Daoy (cell line): ENCODE measurements at regions not wholly inside any gene's neighbourhood (a gene's known extent, or its start where the extent isn't known, plus 50 kb on each side); places are given as distances from the start of the nearest gene placed in this dataset.

Experiments
- DNase-seq: peaks from one replicate; pipeline ENCODE4 v3.0.0-alpha.2; 2015; ENCODE audit warnings: low read depth

GRCh38 chr7:113825832-113826231, 93.0 kb downstream of the PPP1R3A start:
- DNase-seq: no peak

- no peak for DNase-seq
These were observed 94.5 kb downstream of the PPP1R3A start for GRCh38 chr7:113824117-113824823.

DNA sequence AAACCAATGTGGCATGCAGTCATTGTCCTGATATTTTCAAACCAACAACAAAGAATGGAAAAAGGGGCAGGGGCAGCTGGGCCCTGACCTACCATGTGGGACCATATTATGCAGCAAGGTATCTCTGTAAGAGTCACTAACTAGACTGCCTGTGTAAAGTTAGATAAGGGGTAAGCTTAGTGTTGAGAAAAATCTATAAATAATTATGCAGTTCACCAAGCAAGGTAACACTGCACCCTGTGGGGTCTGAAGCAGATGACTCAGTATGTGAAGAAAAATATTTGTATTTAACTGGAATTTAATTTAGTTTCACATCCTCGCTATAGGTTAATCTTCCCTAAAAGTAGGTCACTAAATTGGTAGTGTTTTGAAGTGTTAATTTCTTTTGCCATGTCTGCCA, 99.3 kb downstream of the PPP1R3A start:
- DNase-seq: no peak

DNA sequence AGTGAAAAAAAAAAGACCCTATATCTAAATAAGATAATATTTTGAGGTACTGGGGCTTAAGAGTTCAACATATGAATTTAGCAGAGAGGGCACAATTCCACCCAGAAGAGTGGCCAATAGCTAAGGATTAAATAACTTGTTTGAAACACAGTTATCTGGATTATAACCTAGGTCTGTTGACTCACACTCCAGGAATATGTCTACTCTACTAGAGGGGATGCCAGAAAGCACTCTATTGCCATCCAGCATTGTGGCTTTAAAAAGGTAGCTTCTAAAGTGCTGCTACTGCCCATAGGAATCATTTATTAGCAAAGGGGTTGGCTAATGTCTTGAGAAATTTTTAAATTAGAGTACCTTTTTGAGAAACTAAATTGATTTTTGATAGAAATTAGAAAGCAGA, 102.2 kb downstream of the PPP1R3A start:
- DNase-seq: no peak

DNA sequence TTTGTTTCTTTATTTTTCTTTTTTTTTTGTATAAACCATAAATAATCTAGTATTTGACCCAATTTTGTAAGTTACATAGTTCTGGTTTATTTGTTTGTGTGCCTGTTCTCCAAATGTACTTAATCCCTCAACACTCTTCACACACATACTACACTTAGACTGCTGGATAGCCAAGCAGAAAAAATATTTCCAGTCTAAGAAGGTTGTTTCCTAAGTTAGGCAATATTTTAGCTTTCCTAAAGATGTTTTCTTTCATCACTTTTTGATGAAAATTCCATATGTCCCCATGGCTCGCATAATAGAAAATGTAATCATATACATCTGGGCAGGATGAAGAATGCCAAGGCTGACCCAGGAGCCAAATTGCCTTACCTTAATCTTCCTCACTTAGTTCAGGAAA, 105.3 kb downstream of the PPP1R3A start:
- no peak for DNase-seq

- DNase-seq: no peak
These were observed 106.1 kb downstream of the PPP1R3A start for GRCh38 chr7:113812591-113813255.

DNA sequence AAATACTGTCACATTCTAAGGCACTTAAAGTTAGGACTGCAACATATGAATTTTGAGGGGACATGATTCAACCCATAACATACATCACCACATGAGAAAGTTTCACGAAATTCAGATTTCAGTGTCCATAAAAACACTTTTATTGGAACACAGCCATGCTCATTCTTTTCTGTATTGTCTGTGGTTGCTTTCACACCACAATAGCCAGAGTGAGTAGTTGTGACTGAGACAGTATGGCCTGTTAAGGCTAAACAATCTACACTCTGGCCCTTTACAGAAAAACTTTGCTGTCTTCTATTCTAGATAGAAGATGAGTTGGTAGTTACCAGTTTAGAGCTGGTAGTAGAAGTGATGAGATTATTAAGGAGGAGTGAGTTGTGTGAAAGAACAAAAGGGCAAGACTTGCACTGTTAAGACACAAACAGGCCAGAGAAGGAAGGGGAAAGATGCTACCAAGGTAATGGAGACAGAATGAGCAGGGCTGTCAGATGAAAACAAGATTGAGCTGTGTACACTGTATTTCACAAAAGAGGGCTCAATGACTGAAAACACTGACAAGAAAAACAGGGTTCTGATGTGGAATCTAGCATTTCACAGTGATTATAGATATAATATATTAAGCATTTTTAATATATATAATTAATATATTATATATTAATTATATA, 108.6 kb downstream of the PPP1R3A start:
- DNase-seq: no peak

DNA sequence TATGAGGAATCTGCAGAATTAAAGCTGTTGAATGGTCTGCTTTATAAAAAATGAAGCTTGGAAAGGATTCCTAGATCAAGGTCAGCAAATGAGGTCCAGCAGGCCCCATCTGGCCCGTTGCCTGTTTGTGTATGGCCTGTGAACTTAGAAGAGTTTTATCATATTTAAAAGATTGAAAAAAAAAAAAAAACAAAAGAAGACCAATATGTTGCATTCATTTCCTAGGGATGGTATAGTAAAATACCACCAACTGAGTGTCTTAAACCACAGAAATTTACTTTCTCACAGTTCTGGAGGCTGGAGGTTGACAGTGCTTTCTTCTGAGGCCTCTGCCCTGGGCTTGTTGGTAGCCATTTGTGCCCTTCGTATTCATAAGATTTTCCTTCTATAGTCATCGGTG, 109.2 kb downstream of the PPP1R3A start:
- DNase-seq: no peak

DNA sequence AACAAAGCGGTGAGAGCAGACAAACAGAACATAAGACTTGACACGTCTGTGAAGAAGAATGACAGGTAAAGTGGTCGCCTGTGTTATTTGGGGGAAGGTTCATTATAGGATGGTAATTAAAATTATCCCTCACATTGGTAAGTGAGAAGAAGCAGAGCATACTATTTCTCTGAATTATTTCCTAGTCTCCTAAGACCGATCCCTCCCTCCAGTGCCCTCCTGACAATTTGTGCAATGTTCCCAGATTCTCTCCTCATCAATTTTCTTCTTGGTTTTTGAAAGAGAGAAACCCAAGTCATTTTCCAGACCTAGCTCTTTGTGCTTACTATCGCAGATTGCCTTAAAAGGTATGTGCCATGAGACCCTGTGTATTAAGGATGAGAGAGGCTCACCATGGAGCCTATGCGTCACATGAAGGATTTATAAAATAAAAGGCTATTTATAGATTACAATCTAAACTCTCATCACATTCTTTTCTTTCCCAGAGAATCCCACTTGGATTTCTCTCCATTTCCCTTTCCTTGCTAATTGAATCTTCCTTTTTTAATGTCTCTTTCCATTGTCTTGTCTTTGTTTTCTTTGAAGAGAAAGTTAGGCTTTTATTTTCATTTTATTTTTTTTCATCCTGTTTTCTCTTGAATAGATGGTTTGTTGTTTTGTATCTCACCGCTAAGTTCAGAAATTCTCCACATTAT, 112.0 kb downstream of the PPP1R3A start:
- no peak for DNase-seq

- no peak for DNase-seq
These were observed 112.8 kb downstream of the PPP1R3A start for GRCh38 chr7:113805976-113806375.

- no peak for DNase-seq
These were observed 114.2 kb downstream of the PPP1R3A start for GRCh38 chr7:113804475-113805095.

DNA sequence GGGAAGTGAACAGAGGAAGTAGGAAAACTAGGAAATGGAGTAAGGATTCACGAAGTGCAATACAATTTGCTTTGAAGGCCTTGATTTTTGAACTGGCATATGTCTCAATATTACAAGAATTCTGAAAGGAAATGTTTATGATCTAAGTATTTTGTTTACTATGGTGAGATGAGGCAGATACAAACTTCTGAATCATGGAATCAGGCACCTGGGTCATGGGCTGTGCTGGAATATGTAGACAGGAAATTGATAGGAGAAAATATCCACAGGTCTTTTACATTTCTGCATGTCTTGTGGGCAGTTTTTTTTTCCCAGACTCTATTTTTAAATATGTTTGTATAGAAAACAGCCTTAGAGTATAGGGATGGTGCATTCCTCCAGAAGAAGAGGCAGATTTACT, 117.1 kb downstream of the PPP1R3A start:
- DNase-seq: no peak

DNA sequence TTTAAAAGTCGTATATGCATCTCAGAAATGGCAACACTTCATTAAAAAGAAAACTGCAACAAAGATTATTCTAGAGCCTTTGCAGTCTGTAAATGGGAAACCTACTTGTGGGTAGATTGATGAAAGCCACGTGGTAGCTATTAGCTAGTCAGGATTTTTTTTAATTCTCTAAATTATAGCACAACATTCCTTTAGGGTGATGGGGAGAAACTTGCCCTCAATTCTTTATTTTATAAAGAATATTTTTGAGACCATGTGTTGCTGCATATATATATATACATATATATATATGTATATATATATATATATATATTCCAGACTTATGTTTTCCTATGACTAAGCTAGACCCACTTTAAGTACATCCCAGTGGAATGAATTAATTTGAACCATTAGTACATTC, 118.0 kb downstream of the PPP1R3A start:
- no peak for DNase-seq

- no peak for DNase-seq
These were observed 118.9 kb downstream of the PPP1R3A start for GRCh38 chr7:113799896-113800295.

- no peak for DNase-seq
These were observed 121.3 kb downstream of the PPP1R3A start for GRCh38 chr7:113797420-113798010.

DNA sequence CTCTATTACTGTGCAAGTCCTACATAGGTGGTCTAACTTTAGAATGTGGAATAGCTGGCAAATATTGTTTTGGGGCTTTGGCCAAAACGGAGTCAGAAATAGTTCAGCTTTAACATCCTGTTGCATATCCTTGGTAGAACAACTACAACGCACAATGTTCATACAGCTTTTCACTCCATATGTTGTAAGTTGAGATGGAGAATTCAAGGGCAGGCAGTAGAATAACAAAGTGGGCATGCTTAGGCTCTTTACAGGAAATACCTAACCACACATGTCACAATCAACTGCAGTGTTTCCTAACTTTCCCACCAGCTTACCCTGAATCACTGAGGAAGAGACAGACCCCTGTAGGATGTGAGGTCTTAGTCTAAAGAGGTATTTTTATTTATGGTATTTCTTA, 122.3 kb downstream of the PPP1R3A start:
- peak; percentile 25 for DNase-seq

- DNase-seq: no peak
These were observed 124.2 kb downstream of the PPP1R3A start for GRCh38 chr7:113794573-113794972.

DNA sequence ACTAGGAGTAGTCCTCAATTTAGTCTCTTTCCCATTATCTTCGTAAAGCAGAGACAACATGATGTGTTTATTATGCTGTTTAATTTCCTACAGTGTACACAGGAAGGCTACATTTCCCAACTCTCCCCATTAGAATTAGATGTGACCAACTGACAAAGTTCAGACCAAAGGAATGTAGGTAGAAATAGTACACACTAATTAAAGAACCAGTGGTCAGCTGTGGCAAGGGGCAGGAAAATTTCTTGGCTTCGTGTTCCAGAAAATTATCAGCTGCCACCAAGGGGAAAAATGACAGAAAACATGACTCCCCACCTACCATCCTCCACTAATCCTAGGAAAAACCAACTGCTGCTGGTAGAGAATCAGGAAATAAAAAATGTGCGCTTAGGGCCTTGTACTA, 125.6 kb downstream of the PPP1R3A start:
- no peak for DNase-seq

DNA sequence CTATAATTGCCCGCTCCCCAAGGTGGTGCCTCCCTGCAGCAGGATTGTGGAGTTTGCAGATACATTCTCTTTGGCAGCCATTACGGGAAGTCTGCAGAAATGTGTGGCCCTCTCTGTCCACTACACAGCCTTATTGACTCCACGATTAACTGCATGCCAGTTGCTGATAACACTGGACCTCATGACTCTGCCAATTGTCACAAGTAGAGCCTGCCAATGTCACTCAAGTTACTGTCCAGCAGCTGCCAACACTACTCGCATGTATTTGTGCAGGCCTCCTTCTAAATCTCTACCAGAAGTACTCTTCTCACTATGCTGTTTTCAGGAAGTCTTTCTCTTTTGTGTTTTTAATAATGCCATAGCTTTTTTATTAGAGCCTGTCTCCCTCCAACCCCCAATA, 128.8 kb downstream of the PPP1R3A start:
- DNase-seq: no peak

- DNase-seq: no peak
These were observed 131.7 kb downstream of the PPP1R3A start for GRCh38 chr7:113787106-113787505.

DNA sequence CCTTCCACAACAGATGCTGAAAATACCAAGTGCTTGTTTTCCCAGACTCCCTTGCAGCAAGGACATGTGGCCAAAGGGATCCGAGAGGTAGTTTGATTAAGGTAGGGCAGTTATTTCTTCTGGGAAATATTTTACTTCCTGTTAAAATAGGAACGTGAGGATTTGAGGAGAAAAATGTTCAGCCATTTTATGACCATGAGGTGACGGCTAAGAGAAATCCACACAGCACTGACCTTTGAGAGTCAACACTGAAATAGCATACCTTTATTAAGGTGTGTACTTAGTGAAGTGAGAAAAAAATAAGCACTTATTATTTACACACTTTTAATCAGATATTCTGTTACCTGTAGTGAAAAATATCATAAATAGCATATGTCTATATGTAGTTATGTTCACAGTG, 133.9 kb downstream of the PPP1R3A start:
- no peak for DNase-seq

DNA sequence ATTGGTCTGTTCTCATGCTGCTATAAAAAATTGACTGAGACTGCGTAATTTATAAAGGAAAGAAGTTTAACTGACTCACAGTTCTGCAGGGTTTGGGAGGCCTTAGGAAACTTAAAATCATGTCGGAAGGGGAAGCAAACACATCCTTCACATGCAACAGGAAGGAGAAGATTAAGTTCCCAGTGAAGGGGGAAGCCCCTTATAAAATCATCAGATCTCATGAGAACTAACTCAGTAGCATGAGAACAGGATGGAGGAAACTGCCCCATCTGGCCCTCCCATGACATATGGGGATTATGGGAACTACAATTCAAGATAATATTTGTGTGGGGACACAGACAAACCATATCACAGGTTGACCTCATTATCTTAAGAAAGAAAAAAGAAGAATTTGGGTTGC, 134.5 kb downstream of the PPP1R3A start:
- no peak for DNase-seq
